ENCODE measurements at regions not wholly inside any gene's neighbourhood (a gene's known extent, or its start where the extent isn't known, plus 50 kb on each side); places are given as distances from the start of the nearest gene placed in this dataset.

- TF ChIP-seq, protein P1, sequence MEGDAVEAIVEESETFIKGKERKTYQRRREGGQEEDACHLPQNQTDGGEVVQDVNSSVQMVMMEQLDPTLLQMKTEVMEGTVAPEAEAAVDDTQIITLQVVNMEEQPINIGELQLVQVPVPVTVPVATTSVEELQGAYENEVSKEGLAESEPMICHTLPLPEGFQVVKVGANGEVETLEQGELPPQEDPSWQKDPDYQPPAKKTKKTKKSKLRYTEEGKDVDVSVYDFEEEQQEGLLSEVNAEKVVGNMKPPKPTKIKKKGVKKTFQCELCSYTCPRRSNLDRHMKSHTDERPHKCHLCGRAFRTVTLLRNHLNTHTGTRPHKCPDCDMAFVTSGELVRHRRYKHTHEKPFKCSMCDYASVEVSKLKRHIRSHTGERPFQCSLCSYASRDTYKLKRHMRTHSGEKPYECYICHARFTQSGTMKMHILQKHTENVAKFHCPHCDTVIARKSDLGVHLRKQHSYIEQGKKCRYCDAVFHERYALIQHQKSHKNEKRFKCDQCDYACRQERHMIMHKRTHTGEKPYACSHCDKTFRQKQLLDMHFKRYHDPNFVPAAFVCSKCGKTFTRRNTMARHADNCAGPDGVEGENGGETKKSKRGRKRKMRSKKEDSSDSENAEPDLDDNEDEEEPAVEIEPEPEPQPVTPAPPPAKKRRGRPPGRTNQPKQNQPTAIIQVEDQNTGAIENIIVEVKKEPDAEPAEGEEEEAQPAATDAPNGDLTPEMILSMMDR (IDR thresholded peaks at IDR 0.05; ENCODE audit: low read depth, low read length) = no peak
- no peak for TF ChIP-seq EZH2phosphoT487 (IDR thresholded peaks at IDR 0.05; ENCODE audit: low read depth)
Measured at GRCh38 chr2:128682266-128682665, 363.6 kb upstream of the HS6ST1 start.
